Neural progenitor cell (in vitro differentiated cells): ENCODE measurements at regions not wholly inside any gene's neighbourhood (a gene's known extent, or its start where the extent isn't known, plus 50 kb on each side); places are given as distances from the start of the nearest gene placed in this dataset.

Experiments
- DNase-seq: peaks from one replicate; pipeline ENCODE4 v3.0.0-alpha.2; 2016; ENCODE audit warnings: low spot score
- H2AFZ ChIP-seq: fragments of 200-600 bp; sonication (generic); replicated peaks from 2 replicates; pipeline ENCODE4 v1.6.1; 2016; ENCODE audit warnings: antibody characterized with exemption
- H3F3A ChIP-seq: fragments of 200-600 bp; sonication (generic); 2 replicates; pipeline ENCODE4 v1.6.1; 2016; ENCODE audit warnings: antibody characterized with exemption, low read depth
- H3K27ac ChIP-seq: fragments of 200-600 bp; sonication (generic); 2 replicates; pipeline ENCODE4 v1.5.1; 2016; ENCODE audit warnings: mild to moderate bottlenecking
- H3K27me3 ChIP-seq: fragments of 200-600 bp; sonication (generic); 2 replicates; pipeline ENCODE4 v1.6.1; 2016; ENCODE audit warnings: mild to moderate bottlenecking, moderate library complexity
- H3K36me3 ChIP-seq: fragments of 200-600 bp; sonication (generic); 2 replicates; pipeline ENCODE4 v1.5.1; 2016
- H3K4me1 ChIP-seq: fragments of 200-600 bp; sonication (generic); 2 replicates; pipeline ENCODE4 v1.6.1; 2016; ENCODE audit warnings: mixed run types
- H3K4me2 ChIP-seq: fragments of 200-600 bp; sonication (generic); 2 replicates; pipeline ENCODE4 v1.6.1; 2016
- H3K4me3 ChIP-seq: fragments of 200-600 bp; sonication (generic); 2 replicates; pipeline ENCODE4 v1.5.1; 2016
- H3K79me2 ChIP-seq: fragments of 200-600 bp; sonication (generic); 2 replicates; pipeline ENCODE4 v1.6.1; 2016; ENCODE audit warnings: low read depth
- H3K9ac ChIP-seq: fragments of 200-600 bp; sonication (generic); 2 replicates; pipeline ENCODE4 v1.6.1; 2016
- H3K9me3 ChIP-seq: fragments of 200-600 bp; sonication (generic); 2 replicates; pipeline ENCODE4 v1.5.1; 2016; ENCODE audit warnings: low read depth
- H4K20me1 ChIP-seq: fragments of 200-600 bp; sonication (generic); 2 replicates; pipeline ENCODE4 v1.6.1; 2016; ENCODE audit warnings: low read depth
- H3K27ac Mint-ChIP-seq: 3 replicates; pipeline ENCODE4 v1.8.0; 2021; ENCODE audit warnings: mixed read lengths
- H3K27me3 Mint-ChIP-seq: 2 replicates; pipeline ENCODE4 v1.8.0; 2022; ENCODE audit warnings: low read depth, mild to moderate bottlenecking, inconsistent platforms, moderate library complexity, mixed read lengths; ENCODE audit not compliant: insufficient read depth
- H3K36me3 Mint-ChIP-seq: 3 replicates; pipeline ENCODE4 v1.8.0; 2021; ENCODE audit warnings: mixed read lengths
- H3K4me1 Mint-ChIP-seq: 3 replicates; pipeline ENCODE4 v1.8.0; 2021; ENCODE audit warnings: mixed read lengths
- H3K4me3 Mint-ChIP-seq: 3 replicates; pipeline ENCODE4 v1.8.0; 2021; ENCODE audit warnings: mild to moderate bottlenecking, moderate library complexity, mixed read lengths
- H3K9me3 Mint-ChIP-seq: 3 replicates; pipeline ENCODE4 v1.8.0; 2020; ENCODE audit warnings: mixed read lengths
- CTCF ChIP-seq: fragments of 200-600 bp; sonication (generic); IDR thresholded peaks from 2 replicates; pipeline ENCODE4 v1.5.1; 2017; ENCODE audit warnings: antibody characterized with exemption, mild to moderate bottlenecking
- EZH2 ChIP-seq: fragments of 200-600 bp; sonication (generic); IDR thresholded peaks from 2 replicates; pipeline ENCODE4 v1.6.1; 2017; ENCODE audit warnings: antibody characterized with exemption, mild to moderate bottlenecking, moderate library complexity
- EZH2phosphoT487 ChIP-seq: fragments of 200-600 bp; sonication (generic); IDR thresholded peaks from 2 replicates; pipeline ENCODE4 v1.6.1; 2017; ENCODE audit warnings: antibody characterized with exemption

GRCh38 chrX:11908371-11908770, 150.3 kb downstream of the MSL3 start:
- Histone ChIP-seq H3K36me3 (no peaks in the 10 kb centered on the region), H3K27ac (no peak overlapping the region), H3K9ac (no peak overlapping the region), H3K9me3 (peaks cover 6% of the 10 kb centered on the region), H3K27me3 (no peaks in the 10 kb centered on the region), H3K4me2 (no peak overlapping the region), H3K79me2 (no peaks in the 10 kb centered on the region), H3K4me3 (no peak overlapping the region), H3F3A (no peaks in the 10 kb centered on the region), H4K20me1 (no peaks in the 10 kb centered on the region), H3K4me1 (no peaks in the 10 kb centered on the region), H2AFZ (peak overlapping the region; percentile 72)
- Mint-ChIP-seq H3K36me3 (no peaks in the 10 kb centered on the region), H3K4me3 (no peak overlapping the region), H3K4me1 (no peaks in the 10 kb centered on the region), H3K27me3 (no peaks in the 10 kb centered on the region), H3K9me3 (peaks cover 8% of the 10 kb centered on the region), H3K27ac (no peak overlapping the region)
- TF ChIP-seq EZH2 = no peak
- peak; percentile 50 for TF ChIP-seq CTCF
- TF ChIP-seq EZH2phosphoT487 = no peak
- peak; percentile 36 for DNase-seq

GRCh38 chrX:11913001-11913400, 155.0 kb downstream of the MSL3 start:
- Histone ChIP-seq H3K4me2 (no peak overlapping the region), H3K9me3 (peaks cover 3% of the 10 kb centered on the region), H3K27ac (no peak overlapping the region), H3F3A (no peaks in the 10 kb centered on the region), H4K20me1 (no peaks in the 10 kb centered on the region), H3K4me3 (no peak overlapping the region), H3K79me2 (no peaks in the 10 kb centered on the region), H2AFZ (no peak overlapping the region), H3K36me3 (no peaks in the 10 kb centered on the region), H3K27me3 (no peaks in the 10 kb centered on the region), H3K4me1 (no peaks in the 10 kb centered on the region), H3K9ac (no peak overlapping the region)
- Mint-ChIP-seq H3K4me3 (no peak overlapping the region), H3K36me3 (no peaks in the 10 kb centered on the region), H3K27ac (no peak overlapping the region), H3K4me1 (no peaks in the 10 kb centered on the region), H3K9me3 (no peaks in the 10 kb centered on the region), H3K27me3 (no peaks in the 10 kb centered on the region)
- TF ChIP-seq CTCF (no peak), EZH2phosphoT487 (no peak), EZH2 (no peak)
- DNase-seq = no peak

GRCh38 chrX:11929476-11929875, 171.4 kb downstream of the MSL3 start:
- H3K4me1 Mint-ChIP-seq = no peaks in the 10 kb centered on the region
- no peak for TF ChIP-seq CTCF
- TF ChIP-seq EZH2phosphoT487 = no peak
- TF ChIP-seq EZH2 = no peak
- Histone ChIP-seq H3K9me3 (no peaks in the 10 kb centered on the region), H3F3A (no peaks in the 10 kb centered on the region), H3K9ac (no peak overlapping the region), H3K36me3 (no peaks in the 10 kb centered on the region), H4K20me1 (no peaks in the 10 kb centered on the region), H3K4me1 (no peaks in the 10 kb centered on the region), H3K4me2 (no peak overlapping the region), H3K79me2 (no peaks in the 10 kb centered on the region), H3K27ac (no peak overlapping the region), H2AFZ (no peak overlapping the region), H3K27me3 (no peaks in the 10 kb centered on the region), H3K4me3 (no peak overlapping the region)
- no peak for DNase-seq
- H3K36me3 Mint-ChIP-seq = no peaks in the 10 kb centered on the region
- peaks cover 8% of the 10 kb centered on the region for H3K9me3 Mint-ChIP-seq
- no peaks in the 10 kb centered on the region for H3K27me3 Mint-ChIP-seq
- H3K4me3 Mint-ChIP-seq = no peak overlapping the region
- no peak overlapping the region for H3K27ac Mint-ChIP-seq

- H3K9me3 ChIP-seq = no peaks in the 10 kb centered on the region
- H3K36me3 Mint-ChIP-seq = no peaks in the 10 kb centered on the region
Measured at GRCh38 chrX:11932423-11932822, 174.4 kb downstream of the MSL3 start.

More at GRCh38 chrX:11932423-11932822, 174.4 kb downstream of the MSL3 start:
- no peaks in the 10 kb centered on the region for H3F3A ChIP-seq
- no peak overlapping the region for H2AFZ ChIP-seq
- no peaks in the 10 kb centered on the region for H3K36me3 ChIP-seq
- H3K27me3 Mint-ChIP-seq = no peaks in the 10 kb centered on the region
- H3K27ac ChIP-seq = no peak overlapping the region
- no peaks in the 10 kb centered on the region for H4K20me1 ChIP-seq
- no peaks in the 10 kb centered on the region for H3K4me1 ChIP-seq
- no peak overlapping the region for H3K4me3 Mint-ChIP-seq
- no peak overlapping the region for H3K27ac Mint-ChIP-seq
- TF ChIP-seq EZH2phosphoT487 (no peak), CTCF (no peak), EZH2 (no peak)
- H3K79me2 ChIP-seq = no peaks in the 10 kb centered on the region
- peaks cover 8% of the 10 kb centered on the region for H3K9me3 Mint-ChIP-seq
- H3K4me1 Mint-ChIP-seq = no peaks in the 10 kb centered on the region
- H3K27me3 ChIP-seq = no peaks in the 10 kb centered on the region
- no peak for DNase-seq
- no peak overlapping the region for H3K9ac ChIP-seq
- H3K4me3 ChIP-seq = no peak overlapping the region
- H3K4me2 ChIP-seq = no peak overlapping the region
